ENCODE measurements at regions not wholly inside any gene's neighbourhood (a gene's known extent, or its start where the extent isn't known, plus 50 kb on each side); places are given as distances from the start of the nearest gene placed in this dataset.

DNA sequence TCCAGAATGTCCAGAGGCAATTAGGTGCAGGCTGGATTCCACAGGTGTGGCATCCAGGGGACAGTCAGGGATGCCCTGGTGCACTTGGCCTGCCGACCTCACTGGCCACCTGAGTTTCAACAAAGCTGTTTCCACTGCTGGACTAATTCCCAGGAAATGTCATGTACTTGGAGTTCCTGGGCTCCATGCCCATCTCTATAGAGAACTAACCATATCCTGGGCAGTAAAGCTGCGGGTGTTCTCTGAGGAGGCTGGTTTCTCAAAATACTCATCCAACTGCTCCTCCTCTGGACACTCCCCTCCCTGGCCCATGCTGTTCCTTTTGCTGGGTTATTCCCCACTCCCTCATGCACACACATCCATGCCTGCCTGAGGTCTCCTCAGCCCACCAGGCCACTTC lies 161.9 kb upstream of the SKOR2 start:
- H3K36me3 ChIP-seq (replicated peaks; ENCODE audit: low read depth, low read length), result no peaks in the 10 kb centered on the region
- no peaks in the 10 kb centered on the region for H4K20me1 ChIP-seq (ENCODE audit: insufficient read depth, low read length)
- no peak overlapping the region for H3K9ac ChIP-seq (ENCODE audit: low read length)
- no peak for TF ChIP-seq EZH2phosphoT487 (IDR thresholded peaks at IDR 0.05; ENCODE audit: low read depth)
- TF ChIP-seq, protein P1, sequence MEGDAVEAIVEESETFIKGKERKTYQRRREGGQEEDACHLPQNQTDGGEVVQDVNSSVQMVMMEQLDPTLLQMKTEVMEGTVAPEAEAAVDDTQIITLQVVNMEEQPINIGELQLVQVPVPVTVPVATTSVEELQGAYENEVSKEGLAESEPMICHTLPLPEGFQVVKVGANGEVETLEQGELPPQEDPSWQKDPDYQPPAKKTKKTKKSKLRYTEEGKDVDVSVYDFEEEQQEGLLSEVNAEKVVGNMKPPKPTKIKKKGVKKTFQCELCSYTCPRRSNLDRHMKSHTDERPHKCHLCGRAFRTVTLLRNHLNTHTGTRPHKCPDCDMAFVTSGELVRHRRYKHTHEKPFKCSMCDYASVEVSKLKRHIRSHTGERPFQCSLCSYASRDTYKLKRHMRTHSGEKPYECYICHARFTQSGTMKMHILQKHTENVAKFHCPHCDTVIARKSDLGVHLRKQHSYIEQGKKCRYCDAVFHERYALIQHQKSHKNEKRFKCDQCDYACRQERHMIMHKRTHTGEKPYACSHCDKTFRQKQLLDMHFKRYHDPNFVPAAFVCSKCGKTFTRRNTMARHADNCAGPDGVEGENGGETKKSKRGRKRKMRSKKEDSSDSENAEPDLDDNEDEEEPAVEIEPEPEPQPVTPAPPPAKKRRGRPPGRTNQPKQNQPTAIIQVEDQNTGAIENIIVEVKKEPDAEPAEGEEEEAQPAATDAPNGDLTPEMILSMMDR (IDR thresholded peaks at IDR 0.05; ENCODE audit: low read depth, low read length), result no peak
- peaks cover 12% of the 10 kb centered on the region for H3K4me1 ChIP-seq (ENCODE audit: low read length)
- no peaks in the 10 kb centered on the region for H3K9me3 ChIP-seq (ENCODE audit: insufficient read depth, low read length)
- no peak overlapping the region for H3K27ac ChIP-seq (ENCODE audit: low read length)
- H2AFZ ChIP-seq (ENCODE audit: low read depth, low read length), result no peak overlapping the region
- no peak overlapping the region for H3K4me2 ChIP-seq (ENCODE audit: low read length)
- no peaks in the 10 kb centered on the region for H3K79me2 ChIP-seq (ENCODE audit: low read length)
- H3K4me3 ChIP-seq (ENCODE audit: low read length), result no peak overlapping the region
- H3K27me3 ChIP-seq (ENCODE audit: low read depth, low read length), result peaks cover 61% of the 10 kb centered on the region

DNA sequence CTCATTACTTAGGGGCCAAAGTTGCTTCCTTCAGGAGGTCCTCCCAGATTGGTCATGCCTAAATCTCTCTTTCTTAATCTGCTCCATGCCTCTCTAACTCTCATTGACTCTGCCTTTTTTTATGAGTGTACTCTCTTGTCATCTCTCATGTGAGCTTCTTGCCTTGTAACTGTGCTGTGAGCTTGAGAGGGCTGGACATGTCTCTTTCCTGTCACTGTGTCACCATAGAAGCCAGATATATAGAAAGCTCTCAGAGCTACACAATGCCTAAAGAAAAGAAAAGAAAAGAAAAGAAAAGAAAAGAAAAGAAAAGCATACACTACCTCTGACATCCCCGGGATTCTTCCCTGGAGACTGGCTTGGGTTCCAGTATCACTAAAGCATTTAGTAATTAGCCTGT lies 161.5 kb upstream of the SKOR2 start:
- H3K36me3 ChIP-seq (replicated peaks; ENCODE audit: low read depth, low read length), result no peaks in the 10 kb centered on the region
- H4K20me1 ChIP-seq (ENCODE audit: insufficient read depth, low read length), result no peaks in the 10 kb centered on the region
- H3K4me2 ChIP-seq (ENCODE audit: low read length), result no peak overlapping the region
- H3K27me3 ChIP-seq (ENCODE audit: low read depth, low read length), result peaks cover 60% of the 10 kb centered on the region
- H3K9ac ChIP-seq (ENCODE audit: low read length), result no peak overlapping the region
- no peak overlapping the region for H2AFZ ChIP-seq (ENCODE audit: low read depth, low read length)
- H3K4me3 ChIP-seq (ENCODE audit: low read length), result no peak overlapping the region
- TF ChIP-seq, protein P1 (IDR thresholded peaks at IDR 0.05; ENCODE audit: low read depth, low read length), result no peak
- no peak for TF ChIP-seq EZH2phosphoT487 (IDR thresholded peaks at IDR 0.05; ENCODE audit: low read depth)
- H3K27ac ChIP-seq (ENCODE audit: low read length), result no peak overlapping the region
- H3K9me3 ChIP-seq (ENCODE audit: insufficient read depth, low read length), result no peaks in the 10 kb centered on the region
- H3K79me2 ChIP-seq (ENCODE audit: low read length), result no peaks in the 10 kb centered on the region
- H3K4me1 ChIP-seq (ENCODE audit: low read length), result peaks cover 8% of the 10 kb centered on the region

DNA sequence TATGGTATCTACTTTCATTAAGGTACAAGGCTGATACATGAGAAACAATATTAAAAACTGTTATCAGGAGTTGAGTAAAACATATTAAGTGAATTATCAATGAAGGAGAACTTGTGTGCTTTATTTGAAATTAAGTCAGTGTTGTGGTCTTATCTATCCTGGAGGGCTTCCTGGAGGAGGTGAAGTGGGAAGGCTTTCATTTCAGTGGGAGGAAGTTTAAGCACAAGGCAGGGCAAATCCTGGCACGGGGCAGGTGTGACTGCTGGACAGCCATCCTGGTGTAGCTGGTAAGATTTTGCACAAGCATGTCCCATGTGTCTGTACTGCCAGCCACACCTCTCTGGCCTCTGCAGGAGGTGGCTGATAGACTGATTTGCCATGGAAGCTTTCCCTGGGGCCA lies 159.7 kb upstream of the SKOR2 start:
- Histone ChIP-seq H3K4me1 (ENCODE audit: low read length) (no peaks in the 10 kb centered on the region), H2AFZ (ENCODE audit: low read depth, low read length) (no peak overlapping the region), H3K4me3 (ENCODE audit: low read length) (no peak overlapping the region), H3K9me3 (ENCODE audit: insufficient read depth, low read length) (no peaks in the 10 kb centered on the region), H3K27me3 (ENCODE audit: low read depth, low read length) (peaks cover 48% of the 10 kb centered on the region), H4K20me1 (ENCODE audit: insufficient read depth, low read length) (no peaks in the 10 kb centered on the region), H3K27ac (ENCODE audit: low read length) (no peak overlapping the region), H3K9ac (ENCODE audit: low read length) (no peak overlapping the region), H3K79me2 (ENCODE audit: low read length) (no peaks in the 10 kb centered on the region), H3K36me3 (replicated peaks; ENCODE audit: low read depth, low read length) (no peaks in the 10 kb centered on the region), H3K4me2 (ENCODE audit: low read length) (no peak overlapping the region)
- TF ChIP-seq EZH2phosphoT487 (IDR thresholded peaks at IDR 0.05; ENCODE audit: low read depth), result no peak
- TF ChIP-seq, protein P1 (IDR thresholded peaks at IDR 0.05; ENCODE audit: low read depth, low read length), result no peak

DNA sequence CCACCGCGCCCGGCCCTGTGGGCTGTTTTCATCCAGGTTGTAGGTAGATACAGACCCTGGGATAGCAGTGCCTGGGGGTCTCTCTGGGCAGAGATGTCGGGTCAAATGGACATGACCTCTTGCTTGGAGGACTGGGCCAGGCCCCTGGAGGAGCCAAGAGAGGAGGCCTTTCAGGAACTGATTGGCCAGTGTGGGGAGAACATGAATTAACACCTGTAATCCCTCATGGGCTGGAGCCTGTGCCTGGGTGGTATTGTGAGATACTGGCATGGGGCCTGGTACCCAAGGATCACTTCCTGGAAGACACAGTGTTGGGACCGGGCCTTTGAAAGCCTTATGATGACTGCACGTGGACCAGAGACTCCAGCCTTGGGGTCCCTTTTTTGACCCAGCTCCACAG lies 158.7 kb upstream of the SKOR2 start:
- Histone ChIP-seq H3K36me3 (replicated peaks; ENCODE audit: low read depth, low read length) (no peaks in the 10 kb centered on the region), H3K9ac (ENCODE audit: low read length) (no peak overlapping the region), H3K4me1 (ENCODE audit: low read length) (no peaks in the 10 kb centered on the region), H2AFZ (ENCODE audit: low read depth, low read length) (no peak overlapping the region), H3K9me3 (ENCODE audit: insufficient read depth, low read length) (no peaks in the 10 kb centered on the region), H3K27ac (ENCODE audit: low read length) (no peak overlapping the region), H3K79me2 (ENCODE audit: low read length) (no peaks in the 10 kb centered on the region), H3K4me3 (ENCODE audit: low read length) (no peak overlapping the region), H3K27me3 (ENCODE audit: low read depth, low read length) (peaks cover 38% of the 10 kb centered on the region), H4K20me1 (ENCODE audit: insufficient read depth, low read length) (no peaks in the 10 kb centered on the region), H3K4me2 (ENCODE audit: low read length) (no peak overlapping the region)
- no peak for TF ChIP-seq EZH2phosphoT487 (IDR thresholded peaks at IDR 0.05; ENCODE audit: low read depth)
- TF ChIP-seq, protein P1 (IDR thresholded peaks at IDR 0.05; ENCODE audit: low read depth, low read length), result no peak
